ENCODE measurements at regions not wholly inside any gene's neighbourhood (a gene's known extent, or its start where the extent isn't known, plus 50 kb on each side); places are given as distances from the start of the nearest gene placed in this dataset.

DNA sequence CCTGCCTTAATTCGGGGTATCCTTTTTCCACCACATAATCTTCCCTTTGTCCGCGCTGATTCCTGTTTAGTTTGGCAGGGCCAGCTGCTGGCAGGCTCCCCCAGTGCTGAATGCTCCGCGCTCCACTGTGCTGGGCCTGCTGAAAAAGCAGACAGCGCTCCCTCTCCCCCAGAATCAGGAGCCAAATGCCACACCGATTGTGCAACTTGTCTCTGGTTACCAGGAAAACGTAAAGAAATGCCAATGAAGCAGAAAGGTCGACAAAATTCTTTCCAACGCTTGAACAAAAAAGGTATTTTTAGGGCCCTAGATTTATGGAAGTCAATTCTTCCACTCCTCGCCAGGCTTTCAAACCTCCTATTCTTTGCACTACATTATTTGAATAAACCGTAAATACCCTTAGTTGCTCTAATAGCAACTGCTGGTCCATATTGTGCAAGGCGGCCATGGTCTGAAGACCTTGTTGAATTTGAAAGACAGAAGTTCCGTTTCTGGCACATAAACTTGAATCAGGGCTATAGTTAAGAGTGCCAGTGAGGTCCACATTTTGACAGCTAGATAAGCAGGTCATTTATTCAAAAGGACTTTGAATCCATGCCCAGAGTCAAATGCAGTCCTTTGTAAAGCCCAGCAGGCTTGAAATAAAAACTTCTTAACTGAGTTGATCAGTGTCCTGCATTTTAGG is 206.7 kb upstream of the RFC3 start:
- no peak for TF ChIP-seq FOXP2 (optimal IDR thresholded peaks at IDR 0.05; ENCODE audit: borderline replicate concordance, extremely low read depth, extremely low read length, insufficient read depth)
- TF ChIP-seq, protein P1, sequence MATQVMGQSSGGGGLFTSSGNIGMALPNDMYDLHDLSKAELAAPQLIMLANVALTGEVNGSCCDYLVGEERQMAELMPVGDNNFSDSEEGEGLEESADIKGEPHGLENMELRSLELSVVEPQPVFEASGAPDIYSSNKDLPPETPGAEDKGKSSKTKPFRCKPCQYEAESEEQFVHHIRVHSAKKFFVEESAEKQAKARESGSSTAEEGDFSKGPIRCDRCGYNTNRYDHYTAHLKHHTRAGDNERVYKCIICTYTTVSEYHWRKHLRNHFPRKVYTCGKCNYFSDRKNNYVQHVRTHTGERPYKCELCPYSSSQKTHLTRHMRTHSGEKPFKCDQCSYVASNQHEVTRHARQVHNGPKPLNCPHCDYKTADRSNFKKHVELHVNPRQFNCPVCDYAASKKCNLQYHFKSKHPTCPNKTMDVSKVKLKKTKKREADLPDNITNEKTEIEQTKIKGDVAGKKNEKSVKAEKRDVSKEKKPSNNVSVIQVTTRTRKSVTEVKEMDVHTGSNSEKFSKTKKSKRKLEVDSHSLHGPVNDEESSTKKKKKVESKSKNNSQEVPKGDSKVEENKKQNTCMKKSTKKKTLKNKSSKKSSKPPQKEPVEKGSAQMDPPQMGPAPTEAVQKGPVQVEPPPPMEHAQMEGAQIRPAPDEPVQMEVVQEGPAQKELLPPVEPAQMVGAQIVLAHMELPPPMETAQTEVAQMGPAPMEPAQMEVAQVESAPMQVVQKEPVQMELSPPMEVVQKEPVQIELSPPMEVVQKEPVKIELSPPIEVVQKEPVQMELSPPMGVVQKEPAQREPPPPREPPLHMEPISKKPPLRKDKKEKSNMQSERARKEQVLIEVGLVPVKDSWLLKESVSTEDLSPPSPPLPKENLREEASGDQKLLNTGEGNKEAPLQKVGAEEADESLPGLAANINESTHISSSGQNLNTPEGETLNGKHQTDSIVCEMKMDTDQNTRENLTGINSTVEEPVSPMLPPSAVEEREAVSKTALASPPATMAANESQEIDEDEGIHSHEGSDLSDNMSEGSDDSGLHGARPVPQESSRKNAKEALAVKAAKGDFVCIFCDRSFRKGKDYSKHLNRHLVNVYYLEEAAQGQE (IDR thresholded peaks at IDR 0.05; ENCODE audit: insufficient read depth in 1 of 2, low read depth in 2 of 2, low read length in 2 of 2): peak in 1 of 2 experiments; percentile 69; a peak in 1 of 4 replicates
- no peak for TF ChIP-seq POLR2AphosphoS5 (IDR thresholded peaks at IDR 0.05; ENCODE audit: low read depth, low read length)
- no peak for TF ChIP-seq SIN3A (IDR thresholded peaks at IDR 0.05; ENCODE audit: borderline replicate concordance, insufficient read depth, low read length)
- no peak for TF ChIP-seq TAF1 (IDR thresholded peaks at IDR 0.05; ENCODE audit: borderline replicate concordance, insufficient read depth, low read length)

DNA sequence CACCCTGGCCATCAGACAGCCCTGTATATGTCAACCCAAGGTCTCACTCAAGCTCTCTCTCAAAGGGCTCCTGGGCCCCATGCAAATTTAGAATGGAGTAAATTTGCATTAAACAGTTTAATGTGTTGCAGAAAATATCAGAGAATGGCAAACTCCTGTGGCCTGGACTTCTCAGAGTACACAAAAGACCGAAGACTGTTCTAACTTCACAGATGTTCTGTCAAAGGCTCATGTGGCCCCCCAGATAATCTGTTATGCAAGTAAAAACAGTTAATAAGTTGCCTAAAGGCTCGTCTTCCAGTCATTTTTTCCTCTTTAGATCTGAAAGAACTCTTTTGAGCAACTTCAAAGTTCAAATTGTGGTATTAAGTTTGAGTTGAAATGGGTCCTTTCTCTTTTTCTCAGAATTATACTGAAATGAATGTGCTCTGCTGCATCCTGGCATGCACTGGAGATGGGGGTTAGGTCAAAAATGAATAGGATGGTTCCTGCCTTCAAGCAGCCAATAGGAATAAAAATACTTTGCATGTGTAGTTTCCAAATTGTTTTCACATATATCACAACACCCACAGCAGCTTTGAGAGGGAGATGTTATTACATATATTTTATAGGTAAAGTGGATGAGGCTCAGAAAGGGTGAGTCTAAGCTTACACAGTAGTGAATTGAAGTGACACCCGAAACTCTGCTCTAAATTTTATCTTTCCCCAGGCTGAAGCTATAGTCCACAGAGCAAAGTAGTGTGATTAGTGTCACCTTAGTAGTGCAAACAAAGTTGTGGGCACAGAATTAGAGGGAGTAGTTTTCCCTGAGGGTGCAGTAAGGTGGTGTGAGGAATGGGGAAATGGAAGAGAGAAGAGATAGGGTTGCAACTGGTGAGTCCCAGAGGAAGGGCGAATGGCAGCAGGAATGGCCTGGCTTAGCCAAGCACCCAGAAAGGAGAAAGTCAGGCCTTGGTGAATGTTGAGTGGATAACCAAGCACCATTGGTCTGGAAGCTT is 205.0 kb upstream of the RFC3 start:
- TF ChIP-seq SIN3A (IDR thresholded peaks at IDR 0.05; ENCODE audit: borderline replicate concordance, insufficient read depth, low read length) (no peak), POLR2AphosphoS5 (IDR thresholded peaks at IDR 0.05; ENCODE audit: low read depth, low read length) (no peak), TAF1 (IDR thresholded peaks at IDR 0.05; ENCODE audit: borderline replicate concordance, insufficient read depth, low read length) (no peak), FOXP2 (optimal IDR thresholded peaks at IDR 0.05; ENCODE audit: borderline replicate concordance, extremely low read depth, extremely low read length, insufficient read depth) (no peak)
- TF ChIP-seq, protein P1 (IDR thresholded peaks at IDR 0.05; ENCODE audit: insufficient read depth in 1 of 2, low read depth in 2 of 2, low read length in 2 of 2): no peak

DNA sequence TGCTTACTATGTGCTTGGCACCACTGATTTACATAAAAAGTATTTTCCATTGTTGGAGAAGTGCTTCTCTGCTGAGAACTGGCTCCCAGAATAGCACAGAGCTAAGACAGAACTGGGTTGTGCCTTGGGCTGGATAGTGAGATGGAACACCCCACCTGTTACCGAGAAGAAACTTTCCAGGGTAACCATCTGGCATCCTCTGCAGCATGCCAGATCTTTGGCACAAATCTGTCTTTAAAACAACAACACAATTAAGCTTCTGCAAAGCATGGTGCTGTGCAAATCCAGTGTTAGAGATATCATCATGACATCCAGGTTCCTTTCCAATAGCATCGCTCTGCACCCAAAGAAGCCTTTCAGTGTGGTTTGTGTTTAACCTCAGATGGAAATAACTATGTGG is 202.5 kb upstream of the RFC3 start:
- TF ChIP-seq SIN3A (IDR thresholded peaks at IDR 0.05; ENCODE audit: borderline replicate concordance, insufficient read depth, low read length): no peak
- TF ChIP-seq FOXP2 (optimal IDR thresholded peaks at IDR 0.05; ENCODE audit: borderline replicate concordance, extremely low read depth, extremely low read length, insufficient read depth): no peak
- TF ChIP-seq, protein P1 (IDR thresholded peaks at IDR 0.05; ENCODE audit: insufficient read depth in 1 of 2, low read depth in 2 of 2, low read length in 2 of 2): no peak

DNA sequence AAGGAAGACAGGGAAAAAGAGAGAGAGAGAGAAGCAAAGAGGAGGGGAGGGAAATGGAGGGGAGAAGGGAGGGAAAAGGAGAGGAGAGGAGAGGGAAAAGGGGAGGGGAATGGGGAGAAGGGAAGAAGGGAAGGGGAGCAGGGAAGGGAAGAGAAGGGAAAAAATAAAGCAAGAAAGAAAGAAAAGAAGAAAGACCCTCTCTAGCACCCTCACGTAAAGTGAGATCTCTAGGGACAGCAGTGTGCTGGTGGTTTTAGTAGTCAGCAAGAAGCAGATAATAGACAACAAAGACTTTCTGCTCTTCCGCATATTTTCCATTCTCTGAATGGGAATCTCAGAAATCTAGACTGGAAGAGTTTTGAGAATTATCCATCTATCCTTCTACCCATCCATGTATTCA is 201.8 kb upstream of the RFC3 start:
- TF ChIP-seq POLR2AphosphoS5 (IDR thresholded peaks at IDR 0.05; ENCODE audit: low read depth, low read length) (no peak), TAF1 (IDR thresholded peaks at IDR 0.05; ENCODE audit: borderline replicate concordance, insufficient read depth, low read length) (no peak), FOXP2 (optimal IDR thresholded peaks at IDR 0.05; ENCODE audit: borderline replicate concordance, extremely low read depth, extremely low read length, insufficient read depth) (no peak), SIN3A (IDR thresholded peaks at IDR 0.05; ENCODE audit: borderline replicate concordance, insufficient read depth, low read length) (no peak)
- TF ChIP-seq, protein P1 (IDR thresholded peaks at IDR 0.05; ENCODE audit: insufficient read depth in 1 of 2, low read depth in 2 of 2, low read length in 2 of 2): no peak
